Sigmoid colon (tissue), 6 donors: ENCODE measurements at regions not wholly inside any gene's neighbourhood (a gene's known extent, or its start where the extent isn't known, plus 50 kb on each side); places are given as distances from the start of the nearest gene placed in this dataset.

Experiments used
- DNase-seq: peaks from one replicate; pipeline ENCODE4 v3.0.0-alpha.2; 2019
- H3K27ac ChIP-seq, 4 donors: fragments of 200-600 bp; sonication (generic); one replicate each; pipeline ENCODE4 v1.5.1; 2016 to 2019; ENCODE audit warnings: mild to moderate bottlenecking in 1 of 4
- H3K27me3 ChIP-seq, 3 donors: fragments of 200-600 bp; sonication (generic); one replicate each; pipeline ENCODE4 v1.5.1; 2019; ENCODE audit warnings: mild to moderate bottlenecking in 1 of 3
- H3K36me3 ChIP-seq, 4 donors: fragments of 200-600 bp; sonication (generic); one replicate each; pipeline ENCODE4 v1.5.1; 2016 to 2019
- H3K4me1 ChIP-seq, 4 donors: fragments of 200-600 bp; sonication (generic); one replicate each; pipeline ENCODE4 v1.5.1; 2017 to 2019
- H3K4me3 ChIP-seq, 4 donors: fragments of 200-600 bp; sonication (generic); one replicate each; pipeline ENCODE4 v1.5.1; 2017 to 2019; ENCODE audit warnings: mild to moderate bottlenecking in 2 of 4, moderate library complexity in 1 of 4
- H3K9me3 ChIP-seq, 4 donors: fragments of 200-600 bp in 3 of 4; sonication (generic) in 3 of 4; one replicate each; pipeline versions ENCODE4 v1.5.1 to v1.6.1; 2013 to 2019
- CTCF ChIP-seq, 4 experiments: fragments of 450-650 bp in 3 of 4; fragments of 200-600 bp in 1 of 4; IDR thresholded peaks; one replicate each; pipeline ENCODE4 v1.5.1; 2016 to 2019; ENCODE audit warnings: antibody characterized with exemption in 4 of 4, mild to moderate bottlenecking in 3 of 4, moderate library complexity in 2 of 4
- EP300 ChIP-seq, 4 donors: sonication (generic); formaldehyde crosslinking; IDR thresholded peaks; one replicate each; pipeline ENCODE4 v1.6.1; 2017; ENCODE audit warnings: antibody characterized with exemption in 4 of 4
- POLR2A ChIP-seq, 2 donors: fragments of 450-650 bp; IDR thresholded peaks; one replicate each; pipeline ENCODE4 v1.6.1; 2016; ENCODE audit warnings: antibody characterized with exemption in 2 of 2, mild to moderate bottlenecking in 2 of 2, moderate library complexity in 2 of 2
- POLR2AphosphoS5 ChIP-seq, 4 donors: sonication (generic); formaldehyde crosslinking; IDR thresholded peaks; one replicate each; pipeline ENCODE4 v1.6.1; 2017; ENCODE audit warnings: antibody characterized with exemption in 4 of 4
- WGBS, 2 donors: extraction: QIAGEN DNeasy Blood & Tissue Kit; methylation state at CpG; one replicate each; pipeline ENCODE4 v1.1.7; 2013; 5-methylcytosine and 5-hydroxymethylcytosine counted together
- intact Hi-C: fragments of 100-400 bp; cut with DNase I; formaldehyde crosslinking; loops from one replicate; pipeline ENCODE4 v1.15.1; 2023
- donor health status: healthy with polysubstance abuse.
- donor health status: healthy.

GRCh38 chrX:77293331-77293995 is 153.7 kb upstream of the FGF16 start:
- DNase-seq, result no peak
- H3K27me3 ChIP-seq, result no peaks in the 10 kb centered on the region
- H3K27ac ChIP-seq, result no peak overlapping the region
- H3K9me3 ChIP-seq, result no peaks in the 10 kb centered on the region
- H3K4me3 ChIP-seq, result no peak overlapping the region
- no peak for TF ChIP-seq EP300 (IDR thresholded peaks at IDR 0.05)
- TF ChIP-seq POLR2AphosphoS5 (IDR thresholded peaks at IDR 0.05), result no peak
- TF ChIP-seq CTCF (IDR thresholded peaks at IDR 0.05), result no peak
- TF ChIP-seq POLR2A (IDR thresholded peaks at IDR 0.05), result no peak
- WGBS, 2 donors, result 73 to 77% methylated on average over 4 of the region's 4 CpGs
- intact Hi-C loops, result no loop called here
- no peaks in the 10 kb centered on the region for H3K36me3 ChIP-seq
- H3K4me1 ChIP-seq, result no peaks in the 10 kb centered on the region

GRCh38 chrX:77298296-77298695 is 148.9 kb upstream of the FGF16 start:
- no peak overlapping the region for H3K27ac ChIP-seq
- no peak for DNase-seq
- WGBS, 2 donors, result 83 to 86% methylated on average over 5 of the region's 5 CpGs
- no peaks in the 10 kb centered on the region for H3K27me3 ChIP-seq
- no peaks in the 10 kb centered on the region for H3K36me3 ChIP-seq
- H3K4me3 ChIP-seq, result no peak overlapping the region
- TF ChIP-seq EP300 (IDR thresholded peaks at IDR 0.05) (no peak), CTCF (IDR thresholded peaks at IDR 0.05) (no peak), POLR2A (IDR thresholded peaks at IDR 0.05) (no peak), POLR2AphosphoS5 (IDR thresholded peaks at IDR 0.05) (no peak)
- no peaks in the 10 kb centered on the region for H3K9me3 ChIP-seq
- intact Hi-C loops, result no loop called here
- H3K4me1 ChIP-seq, result no peaks in the 10 kb centered on the region

- H3K27me3 ChIP-seq, result no peaks in the 10 kb centered on the region
- intact Hi-C loops, result no loop called here
- no peak for DNase-seq
- no peaks in the 10 kb centered on the region for H3K36me3 ChIP-seq
- no peak overlapping the region for H3K27ac ChIP-seq
- WGBS, 2 donors, result 76 to 78% methylated on average over 6 of the region's 6 CpGs
- no peaks in the 10 kb centered on the region for H3K9me3 ChIP-seq
- no peak for TF ChIP-seq CTCF (IDR thresholded peaks at IDR 0.05)
- TF ChIP-seq POLR2A (IDR thresholded peaks at IDR 0.05), result no peak
- TF ChIP-seq EP300 (IDR thresholded peaks at IDR 0.05), result no peak
- no peak for TF ChIP-seq POLR2AphosphoS5 (IDR thresholded peaks at IDR 0.05)
- H3K4me3 ChIP-seq, result no peak overlapping the region
- H3K4me1 ChIP-seq, result no peaks in the 10 kb centered on the region
These were observed 148.4 kb upstream of the FGF16 start for GRCh38 chrX:77298790-77299189.

GRCh38 chrX:77299549-77299948 is 147.6 kb upstream of the FGF16 start:
- 81 to 87% methylated on average over 6 of the region's 6 CpGs for WGBS, 2 donors
- intact Hi-C loops, result no loop called here
- H3K27ac ChIP-seq, result no peak overlapping the region
- TF ChIP-seq POLR2AphosphoS5 (IDR thresholded peaks at IDR 0.05) (no peak), EP300 (IDR thresholded peaks at IDR 0.05) (no peak), POLR2A (IDR thresholded peaks at IDR 0.05) (no peak), CTCF (IDR thresholded peaks at IDR 0.05) (no peak)
- no peak for DNase-seq
- no peaks in the 10 kb centered on the region for H3K36me3 ChIP-seq
- H3K4me1 ChIP-seq, result no peaks in the 10 kb centered on the region
- no peaks in the 10 kb centered on the region for H3K9me3 ChIP-seq
- no peak overlapping the region for H3K4me3 ChIP-seq
- no peaks in the 10 kb centered on the region for H3K27me3 ChIP-seq

GRCh38 chrX:77342004-77342403 is 105.2 kb upstream of the FGF16 start:
- Histone ChIP-seq H3K36me3 (no peaks in the 10 kb centered on the region), H3K4me1 (no peaks in the 10 kb centered on the region), H3K27ac (no peak overlapping the region), H3K4me3 (no peak overlapping the region), H3K27me3 (no peaks in the 10 kb centered on the region), H3K9me3 (no peaks in the 10 kb centered on the region)
- intact Hi-C loops, result no loop called here
- WGBS, 2 donors, result 32 to 36% methylated on average over 1 of the region's 1 CpG
- no peak for DNase-seq
- TF ChIP-seq EP300 (IDR thresholded peaks at IDR 0.05), result no peak
- TF ChIP-seq CTCF (IDR thresholded peaks at IDR 0.05), result no peak
- TF ChIP-seq POLR2AphosphoS5 (IDR thresholded peaks at IDR 0.05), result no peak
- TF ChIP-seq POLR2A (IDR thresholded peaks at IDR 0.05), result no peak
